NB4 (cell line): ENCODE measurements at regions not wholly inside any gene's neighbourhood (a gene's known extent, or its start where the extent isn't known, plus 50 kb on each side); places are given as distances from the start of the nearest gene placed in this dataset.
"Not testable (repeated sequence)": the region's sequence is repeated elsewhere in the genome, so short reads cannot be mapped to it uniquely, and the experiment has no call there.

ENCODE experiments used
- CTCF ChIP-seq: IDR thresholded peaks from one replicate; pipeline ENCODE4 v1.5.1; 2012; ENCODE audit warnings: low read depth, low read length
- MAX ChIP-seq: IDR thresholded peaks from 2 replicates; pipeline ENCODE4 v1.6.1; 2011; ENCODE audit warnings: low read depth, low read length
- POLR2A ChIP-seq: IDR thresholded peaks from 2 replicates; pipeline ENCODE4 v1.6.1; 2011; ENCODE audit warnings: mild to moderate bottlenecking; ENCODE audit not compliant: insufficient read length; ENCODE audit errors: extremely low read depth

GRCh38 chr4:103946621-103947268 lies 227.0 kb upstream of the TACR3 start:
- not testable (repeated sequence) for TF ChIP-seq CTCF, POLR2A, MAX
